Neural cell (in vitro differentiated cells): ENCODE measurements at regions not wholly inside any gene's neighbourhood (a gene's known extent, or its start where the extent isn't known, plus 50 kb on each side); places are given as distances from the start of the nearest gene placed in this dataset.

Experiments
- H2AFZ ChIP-seq: fragments of 200-600, 300-800 bp; sonication (generic), shearing (Covaris generic); 2 replicates; pipeline ENCODE4 v1.6.0; 2014; ENCODE audit warnings: low read depth, mild to moderate bottlenecking, antibody characterized with exemption, low read length, moderate library complexity
- H3F3A ChIP-seq: fragments of 200-600 bp; shearing (Covaris generic); 2 replicates; pipeline ENCODE4 v1.6.1; 2016; ENCODE audit warnings: mild to moderate bottlenecking, moderate library complexity, mixed read lengths, antibody characterized with exemption, low read length; ENCODE audit not compliant: insufficient read depth, poor library complexity, severe bottlenecking
- H3K27ac ChIP-seq: fragments of 200-600, 300-800 bp; sonication (generic), shearing (Covaris generic); 2 replicates; pipeline ENCODE4 v1.5.1; 2014; ENCODE audit warnings: mild to moderate bottlenecking, low read length, moderate library complexity
- H3K27me3 ChIP-seq: fragments of 300-800, 200-600 bp; sonication (generic), shearing (Covaris generic); 2 replicates; pipeline ENCODE4 v1.6.0; 2014; ENCODE audit warnings: mild to moderate bottlenecking, low read depth, low read length, moderate library complexity; ENCODE audit not compliant: insufficient read depth
- H3K36me3 ChIP-seq: fragments of 300-800, 200-600 bp; sonication (generic), shearing (Covaris generic); 2 replicates; pipeline ENCODE4 v1.5.1; 2014; ENCODE audit warnings: mild to moderate bottlenecking, antibody characterized with exemption, low read length, moderate library complexity; ENCODE audit not compliant: insufficient read depth
- H3K4me2 ChIP-seq: fragments of 300-800, 200-600 bp; sonication (generic), shearing (Covaris generic); 2 replicates; pipeline ENCODE4 v1.6.0; 2014; ENCODE audit warnings: mild to moderate bottlenecking, low read length
- H3K4me3 ChIP-seq: fragments of 300-800, 200-600 bp; sonication (generic), shearing (Covaris generic); 2 replicates; pipeline ENCODE4 v1.5.1; 2014; ENCODE audit warnings: mild to moderate bottlenecking, low read length, moderate library complexity
- H3K79me2 ChIP-seq: fragments of 200-600 bp; shearing (Covaris generic); replicated peaks from 2 replicates; pipeline ENCODE4 v1.6.0; 2014; ENCODE audit warnings: mild to moderate bottlenecking, low read length, moderate library complexity; ENCODE audit not compliant: insufficient read depth
- H3K9ac ChIP-seq: fragments of 300-800, 200-600 bp; sonication (generic), shearing (Covaris generic); 2 replicates; pipeline ENCODE4 v1.6.1; 2016; ENCODE audit warnings: mild to moderate bottlenecking, low read length, mixed read lengths
- H3K9me2 ChIP-seq: fragments of 200-600 bp; shearing (Covaris generic); 2 replicates; pipeline ENCODE4 v1.6.1; 2016; ENCODE audit warnings: mild to moderate bottlenecking, low read length, mixed read lengths; ENCODE audit not compliant: insufficient read depth
- H3K9me3 ChIP-seq: fragments of 200-600, 300-800 bp; sonication (generic), shearing (Covaris generic); 2 replicates; pipeline ENCODE4 v1.6.1; 2016; ENCODE audit warnings: mild to moderate bottlenecking, mixed run types, low read length, moderate library complexity, mixed read lengths
- H4K20me1 ChIP-seq: fragments of 200-600 bp; shearing (Covaris generic); 2 replicates; pipeline ENCODE4 v1.6.1; 2016; ENCODE audit warnings: mild to moderate bottlenecking, mixed run types; ENCODE audit not compliant: insufficient read depth
- EP300 ChIP-seq: fragments of 450-650 bp; conservative IDR thresholded peaks from 2 replicates; pipeline ENCODE4 v1.6.1; 2014; ENCODE audit warnings: antibody characterized with exemption, mild to moderate bottlenecking, moderate library complexity; ENCODE audit not compliant: poor library complexity, severe bottlenecking
- EZH2 ChIP-seq: fragments of 200-600, 300-800 bp; shearing (Covaris generic), sonication (generic); IDR thresholded peaks from 2 replicates; pipeline ENCODE4 v1.6.1; 2014; ENCODE audit warnings: antibody characterized with exemption, low read length, borderline replicate concordance, mild to moderate bottlenecking; ENCODE audit not compliant: insufficient read depth, poor library complexity, severe bottlenecking
- MXI1 ChIP-seq: fragments of 450-650 bp; conservative IDR thresholded peaks from 2 replicates; pipeline ENCODE4 v1.6.1; 2014; ENCODE audit warnings: antibody characterized with exemption, mild to moderate bottlenecking; ENCODE audit not compliant: poor library complexity, severe bottlenecking
- POLR2AphosphoS5 ChIP-seq: IDR thresholded peaks from 2 replicates; pipeline ENCODE4 v1.6.1; 2012
- RAD21 ChIP-seq: fragments of 450-650 bp; conservative IDR thresholded peaks from 2 replicates; pipeline ENCODE4 v1.6.1; 2014; ENCODE audit warnings: antibody characterized with exemption, mild to moderate bottlenecking, moderate library complexity
- SMC3 ChIP-seq: fragments of 450-650 bp; conservative IDR thresholded peaks from 2 replicates; pipeline ENCODE4 v1.6.1; 2014; ENCODE audit warnings: antibody characterized with exemption, mild to moderate bottlenecking, moderate library complexity; ENCODE audit not compliant: poor library complexity
- TAF1 ChIP-seq: IDR thresholded peaks from 2 replicates; pipeline ENCODE4 v1.6.1; 2012; ENCODE audit warnings: low read depth
- TF ChIP-seq, protein P1 (sequence below): fragments of 450-650 bp; IDR thresholded peaks from 2 replicates; pipeline ENCODE4 v1.5.1; 2014; ENCODE audit warnings: antibody characterized with exemption, mild to moderate bottlenecking, moderate library complexity; ENCODE audit not compliant: poor library complexity, severe bottlenecking
- TF ChIP-seq, protein P2 (sequence below): IDR thresholded peaks from 2 replicates; pipeline ENCODE4 v1.6.1; 2012; ENCODE audit warnings: borderline replicate concordance

DNA sequence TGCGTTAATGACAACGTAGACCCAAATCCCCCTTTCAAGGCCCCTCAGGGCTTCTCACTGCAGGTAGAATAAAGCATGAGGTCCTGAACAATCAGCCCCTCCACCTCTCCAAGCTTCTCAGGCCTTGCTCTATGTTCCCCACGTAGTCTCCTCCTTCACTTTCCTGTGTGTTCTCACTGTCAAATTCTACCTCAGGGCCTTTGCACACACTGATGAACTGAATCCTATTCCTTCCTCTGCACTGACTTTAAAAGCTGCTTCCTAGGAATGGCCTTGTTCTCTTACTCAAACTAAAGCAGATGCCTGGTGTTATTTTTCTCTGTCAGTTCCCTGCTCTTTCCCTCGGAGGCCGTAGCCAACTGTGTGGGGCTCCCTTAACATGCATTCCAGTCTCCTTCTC lies 66.8 kb upstream of the EDN1 start:
- no peak overlapping the region for H3K9ac ChIP-seq
- H4K20me1 ChIP-seq = no peaks in the 10 kb centered on the region
- no peak overlapping the region for H3K27ac ChIP-seq
- no peak overlapping the region for H2AFZ ChIP-seq
- no peaks in the 10 kb centered on the region for H3K9me3 ChIP-seq
- TF ChIP-seq RAD21 (no peak), SMC3 (no peak)
- H3K79me2 ChIP-seq = no peaks in the 10 kb centered on the region
- H3K4me2 ChIP-seq = no peak overlapping the region
- no peaks in the 10 kb centered on the region for H3K27me3 ChIP-seq
- no peaks in the 10 kb centered on the region for H3K36me3 ChIP-seq
- H3K4me3 ChIP-seq = no peak overlapping the region
- H3F3A ChIP-seq = no peaks in the 10 kb centered on the region
- no peaks in the 10 kb centered on the region for H3K9me2 ChIP-seq

DNA sequence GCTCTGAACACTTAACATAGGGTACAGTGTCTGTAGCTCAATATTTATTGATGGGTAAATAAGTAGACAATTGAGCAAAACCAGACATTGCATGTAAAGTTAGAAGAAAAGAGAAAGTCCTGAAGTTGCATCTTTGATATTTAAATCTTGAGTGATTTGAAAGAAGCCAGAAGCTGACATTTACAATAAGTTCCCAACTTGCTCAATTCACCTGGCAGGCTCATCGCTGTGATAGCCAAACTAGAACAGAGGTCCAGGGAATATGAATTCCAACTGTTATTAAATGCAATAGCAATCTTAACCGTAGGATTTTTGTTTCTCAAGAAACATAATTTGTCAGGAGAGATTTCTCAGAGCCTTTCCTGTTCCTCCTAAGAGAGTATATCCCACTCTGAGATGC lies 65.9 kb upstream of the EDN1 start:
- no peaks in the 10 kb centered on the region for H3K36me3 ChIP-seq
- no peaks in the 10 kb centered on the region for H3K9me2 ChIP-seq
- H3K9me3 ChIP-seq = no peaks in the 10 kb centered on the region
- H3K79me2 ChIP-seq = no peaks in the 10 kb centered on the region
- no peak overlapping the region for H3K4me3 ChIP-seq
- H3K9ac ChIP-seq = no peak overlapping the region
- H4K20me1 ChIP-seq = no peaks in the 10 kb centered on the region
- no peak overlapping the region for H3K4me2 ChIP-seq
- no peak overlapping the region for H3K27ac ChIP-seq
- no peak for TF ChIP-seq EZH2
- TF ChIP-seq, protein P1, sequence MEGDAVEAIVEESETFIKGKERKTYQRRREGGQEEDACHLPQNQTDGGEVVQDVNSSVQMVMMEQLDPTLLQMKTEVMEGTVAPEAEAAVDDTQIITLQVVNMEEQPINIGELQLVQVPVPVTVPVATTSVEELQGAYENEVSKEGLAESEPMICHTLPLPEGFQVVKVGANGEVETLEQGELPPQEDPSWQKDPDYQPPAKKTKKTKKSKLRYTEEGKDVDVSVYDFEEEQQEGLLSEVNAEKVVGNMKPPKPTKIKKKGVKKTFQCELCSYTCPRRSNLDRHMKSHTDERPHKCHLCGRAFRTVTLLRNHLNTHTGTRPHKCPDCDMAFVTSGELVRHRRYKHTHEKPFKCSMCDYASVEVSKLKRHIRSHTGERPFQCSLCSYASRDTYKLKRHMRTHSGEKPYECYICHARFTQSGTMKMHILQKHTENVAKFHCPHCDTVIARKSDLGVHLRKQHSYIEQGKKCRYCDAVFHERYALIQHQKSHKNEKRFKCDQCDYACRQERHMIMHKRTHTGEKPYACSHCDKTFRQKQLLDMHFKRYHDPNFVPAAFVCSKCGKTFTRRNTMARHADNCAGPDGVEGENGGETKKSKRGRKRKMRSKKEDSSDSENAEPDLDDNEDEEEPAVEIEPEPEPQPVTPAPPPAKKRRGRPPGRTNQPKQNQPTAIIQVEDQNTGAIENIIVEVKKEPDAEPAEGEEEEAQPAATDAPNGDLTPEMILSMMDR = no peak
- H3K27me3 ChIP-seq = no peaks in the 10 kb centered on the region
- H2AFZ ChIP-seq = no peak overlapping the region
- H3F3A ChIP-seq = no peaks in the 10 kb centered on the region

DNA sequence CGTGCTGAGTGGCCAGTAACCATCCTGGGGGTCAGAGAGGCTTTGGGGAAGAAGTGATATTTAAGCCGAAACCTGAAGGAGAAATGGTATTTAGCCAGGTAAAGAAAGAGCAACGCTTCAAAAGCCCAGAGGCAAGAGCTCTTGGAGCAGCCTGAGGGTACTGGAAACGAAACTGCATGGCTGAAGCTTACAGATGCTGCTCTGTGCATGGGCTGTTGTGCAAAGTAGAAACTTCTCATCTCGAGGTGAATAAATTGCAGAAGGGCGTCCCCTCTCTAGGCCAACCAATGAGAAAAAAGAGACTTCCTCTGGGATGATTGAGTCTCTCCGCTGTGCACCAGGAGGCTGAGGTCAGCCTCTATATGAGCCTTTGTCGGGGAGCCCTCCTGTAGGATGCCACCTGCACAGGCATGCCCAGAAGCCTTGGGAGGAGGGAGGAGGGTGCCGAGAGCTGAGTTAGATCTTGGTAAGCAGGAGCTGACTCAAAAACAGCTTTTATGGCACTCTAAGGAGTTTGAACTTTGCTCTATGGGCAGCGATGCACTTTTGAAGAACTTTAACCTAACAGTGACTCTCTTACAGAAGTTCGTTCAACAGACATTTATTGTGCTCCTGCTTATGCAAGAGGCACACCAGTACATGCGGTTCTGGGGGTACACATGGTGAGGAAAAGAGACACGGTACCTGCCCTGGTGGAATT lies 61.6 kb upstream of the EDN1 start:
- no peaks in the 10 kb centered on the region for H3K27me3 ChIP-seq
- H3K79me2 ChIP-seq = no peaks in the 10 kb centered on the region
- no peak overlapping the region for H3K27ac ChIP-seq
- H3K4me3 ChIP-seq = no peak overlapping the region
- no peaks in the 10 kb centered on the region for H3F3A ChIP-seq
- no peak overlapping the region for H3K9ac ChIP-seq
- H3K4me2 ChIP-seq = no peak overlapping the region
- H3K36me3 ChIP-seq = no peaks in the 10 kb centered on the region
- no peaks in the 10 kb centered on the region for H3K9me3 ChIP-seq
- no peaks in the 10 kb centered on the region for H3K9me2 ChIP-seq
- no peak overlapping the region for H2AFZ ChIP-seq
- no peak for TF ChIP-seq SMC3
- TF ChIP-seq POLR2AphosphoS5 = no peak
- TF ChIP-seq, protein P2, sequence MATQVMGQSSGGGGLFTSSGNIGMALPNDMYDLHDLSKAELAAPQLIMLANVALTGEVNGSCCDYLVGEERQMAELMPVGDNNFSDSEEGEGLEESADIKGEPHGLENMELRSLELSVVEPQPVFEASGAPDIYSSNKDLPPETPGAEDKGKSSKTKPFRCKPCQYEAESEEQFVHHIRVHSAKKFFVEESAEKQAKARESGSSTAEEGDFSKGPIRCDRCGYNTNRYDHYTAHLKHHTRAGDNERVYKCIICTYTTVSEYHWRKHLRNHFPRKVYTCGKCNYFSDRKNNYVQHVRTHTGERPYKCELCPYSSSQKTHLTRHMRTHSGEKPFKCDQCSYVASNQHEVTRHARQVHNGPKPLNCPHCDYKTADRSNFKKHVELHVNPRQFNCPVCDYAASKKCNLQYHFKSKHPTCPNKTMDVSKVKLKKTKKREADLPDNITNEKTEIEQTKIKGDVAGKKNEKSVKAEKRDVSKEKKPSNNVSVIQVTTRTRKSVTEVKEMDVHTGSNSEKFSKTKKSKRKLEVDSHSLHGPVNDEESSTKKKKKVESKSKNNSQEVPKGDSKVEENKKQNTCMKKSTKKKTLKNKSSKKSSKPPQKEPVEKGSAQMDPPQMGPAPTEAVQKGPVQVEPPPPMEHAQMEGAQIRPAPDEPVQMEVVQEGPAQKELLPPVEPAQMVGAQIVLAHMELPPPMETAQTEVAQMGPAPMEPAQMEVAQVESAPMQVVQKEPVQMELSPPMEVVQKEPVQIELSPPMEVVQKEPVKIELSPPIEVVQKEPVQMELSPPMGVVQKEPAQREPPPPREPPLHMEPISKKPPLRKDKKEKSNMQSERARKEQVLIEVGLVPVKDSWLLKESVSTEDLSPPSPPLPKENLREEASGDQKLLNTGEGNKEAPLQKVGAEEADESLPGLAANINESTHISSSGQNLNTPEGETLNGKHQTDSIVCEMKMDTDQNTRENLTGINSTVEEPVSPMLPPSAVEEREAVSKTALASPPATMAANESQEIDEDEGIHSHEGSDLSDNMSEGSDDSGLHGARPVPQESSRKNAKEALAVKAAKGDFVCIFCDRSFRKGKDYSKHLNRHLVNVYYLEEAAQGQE = no peak
- no peak for TF ChIP-seq TAF1
- TF ChIP-seq EZH2 = no peak
- TF ChIP-seq EP300 = no peak
- TF ChIP-seq, protein P1 = no peak
- TF ChIP-seq MXI1 = no peak
- TF ChIP-seq RAD21 = no peak
- no peaks in the 10 kb centered on the region for H4K20me1 ChIP-seq
